A549 (cell line): ENCODE measurements at regions not wholly inside any gene's neighbourhood (a gene's known extent, or its start where the extent isn't known, plus 50 kb on each side); places are given as distances from the start of the nearest gene placed in this dataset.

ENCODE experiments used
- ATAC-seq, 2 experiments: fragments of 200-7000 bp in 1 of 2; fragments of >200 bp in 1 of 2; cut with Nextera tagmentation in 1 of 2; cut with Tn5 transposase in 1 of 2; 3 replicates each; pipeline versions ENCODE4 v1.8.0 to v1.9.1; 2018 to 2020; ENCODE audit warnings: mild to moderate bottlenecking in 1 of 2, moderate library complexity in 1 of 2
- CTCF ChIA-PET: fragments of 300-600 bp; sonication (Branson Sonifier 250); formaldehyde crosslinking; extraction: SDS; loops from one replicate; lab custom pipeline; 2021; ENCODE audit warnings: antibody characterized with exemption, inconsistent platforms; lab: Yijun Ruan, JAX
- POLR2A ChIA-PET: fragments of 350-600 bp; formaldehyde crosslinking; extraction: SDS; loops from one replicate; lab custom pipeline; 2021; ENCODE audit warnings: antibody characterized with exemption, inconsistent platforms; lab: Yijun Ruan, JAX
- DNase-seq, 2 experiments: peaks; one replicate each; pipeline versions ENCODE4 v3.0.0 to v3.0.0-alpha.2; 2011 to 2016; ENCODE audit warnings: low read depth in 1 of 2, low spot score in 1 of 2
- FAIRE-seq: peaks from 2 replicates; lab custom pipeline; 2011; peaks lifted over from hg19 to GRCh38; lab: Jason Lieb, UNC
- H3K27ac ChIP-seq, 2 experiments: fragments of >200 bp; sonication (Bioruptor Twin); formaldehyde crosslinking; 3 replicates each; pipeline ENCODE4 v1.5.1; 2016 to 2017
- H3K4me1 ChIP-seq: fragments of >200 bp; sonication (Bioruptor Twin); formaldehyde crosslinking; 3 replicates; pipeline ENCODE4 v1.6.1; 2016
- H3K4me2 ChIP-seq: fragments of >200 bp; sonication (Bioruptor Twin); formaldehyde crosslinking; 3 replicates; pipeline ENCODE4 v1.6.1; 2016
- H3K4me3 ChIP-seq: fragments of >200 bp; sonication (Bioruptor Twin); formaldehyde crosslinking; 3 replicates; pipeline ENCODE4 v1.5.1; 2016
- H3K9me3 ChIP-seq: fragments of >200 bp; sonication (Bioruptor Twin); formaldehyde crosslinking; 3 replicates; pipeline ENCODE4 v1.6.1; 2016
- BHLHE40 ChIP-seq: IDR thresholded peaks from 2 replicates; pipeline ENCODE4 v1.6.1; 2012; ENCODE audit warnings: low read depth, low read length, inconsistent platforms
- CBX8 ChIP-seq: fragments of 200-600 bp; sonication (generic); IDR thresholded peaks from 2 replicates; pipeline ENCODE4 v1.6.1; 2016
- ESRRA ChIP-seq: fragments of 150-350 bp; IDR thresholded peaks from 2 replicates; pipeline ENCODE4 v1.6.1; 2014; ENCODE audit warnings: mild to moderate bottlenecking, low read length, borderline replicate concordance
- FOXS1 ChIP-seq: fragments of 250-450 bp; sonication (Bioruptor Pico); IDR thresholded peaks from 2 replicates; pipeline ENCODE4 v1.5.0; 2020; ENCODE audit warnings: mild to moderate bottlenecking, moderate library complexity
- GATA3 ChIP-seq: IDR thresholded peaks from 2 replicates; pipeline ENCODE4 v1.6.1; 2012; ENCODE audit warnings: borderline replicate concordance
- JUNB ChIP-seq: fragments of >200 bp; sonication (Bioruptor Twin); formaldehyde crosslinking; IDR thresholded peaks from 2 replicates; pipeline ENCODE4 v1.6.1; 2016
- KDM5A ChIP-seq: fragments of 200-600 bp; sonication (generic); IDR thresholded peaks from 2 replicates; pipeline ENCODE4 v1.6.1; 2016; ENCODE audit warnings: antibody characterized with exemption, mild to moderate bottlenecking
- MAFK ChIP-seq: fragments of 450-650 bp; IDR thresholded peaks from 2 replicates; pipeline ENCODE4 v1.6.1; 2014; ENCODE audit not compliant: partially characterized antibody
- NFE2L2 ChIP-seq: fragments of 150-350 bp; conservative IDR thresholded peaks from 2 replicates; pipeline ENCODE4 v1.6.1; 2014; ENCODE audit warnings: low read length
- NPAS2 ChIP-seq: fragments of 250-450 bp; sonication (Bioruptor Pico); IDR thresholded peaks from 2 replicates; pipeline ENCODE4 v1.8.0; 2022; ENCODE audit warnings: mild to moderate bottlenecking, moderate library complexity, borderline replicate concordance
- NR3C1 ChIP-seq: fragments of >200 bp; sonication (Bioruptor Twin); formaldehyde crosslinking; IDR thresholded peaks from 3 replicates; pipeline ENCODE4 v1.6.1; 2017
- PBX3 ChIP-seq: IDR thresholded peaks from 2 replicates; pipeline ENCODE4 v1.6.1; 2012
- REST ChIP-seq: fragments of 200-600 bp; sonication (generic); IDR thresholded peaks from 2 replicates; pipeline ENCODE4 v1.6.1; 2016; ENCODE audit warnings: antibody characterized with exemption, mild to moderate bottlenecking, moderate library complexity
- RNF2 ChIP-seq: fragments of 200-600 bp; sonication (generic); IDR thresholded peaks from 2 replicates; pipeline ENCODE4 v1.6.1; 2016; ENCODE audit warnings: low read depth, mild to moderate bottlenecking, antibody characterized with exemption, moderate library complexity, borderline replicate concordance
- SMC3 ChIP-seq: fragments of >200 bp; sonication (Bioruptor Twin); formaldehyde crosslinking; IDR thresholded peaks from 3 replicates; pipeline ENCODE4 v1.6.1; 2018; ENCODE audit warnings: inconsistent platforms
- TFCP2L1 ChIP-seq: fragments of 250-450 bp; sonication (Bioruptor Pico); IDR thresholded peaks from 2 replicates; pipeline ENCODE4 v1.5.0; 2021; ENCODE audit warnings: mild to moderate bottlenecking
- WGBS: methylation state at CpG from one replicate; pipeline ENCODE4 v1.1.6; 2017; ENCODE audit errors: missing lambda C conversion rate; 5-methylcytosine and 5-hydroxymethylcytosine counted together
- TF ChIP-seq, protein P1 (sequence below): fragments of >200 bp; sonication (Bioruptor Twin); formaldehyde crosslinking; IDR thresholded peaks from 3 replicates; pipeline ENCODE4 v1.5.1; 2016
- TF ChIP-seq, protein P2 (sequence below): fragments of >200 bp; sonication (Bioruptor Twin); formaldehyde crosslinking; IDR thresholded peaks from 2 replicates; pipeline ENCODE4 v1.6.1; 2016

GRCh38 chr14:49206828-49207227 lies 379.4 kb downstream of the RPS29 start:
- H3K27ac ChIP-seq, result no peak overlapping the region
- CTCF ChIA-PET, result no interaction called here
- no peak for FAIRE-seq
- ATAC-seq, result no peak
- POLR2A ChIA-PET, result no interaction called here
- no peak overlapping the region for H3K4me2 ChIP-seq
- H3K9me3 ChIP-seq, result no peaks in the 10 kb centered on the region
- no peak for DNase-seq
- no peak overlapping the region for H3K4me3 ChIP-seq
- TF ChIP-seq RNF2 (no peak), MAFK (peak; percentile 86), PBX3 (no peak), GATA3 (no peak)
- TF ChIP-seq, protein P1, sequence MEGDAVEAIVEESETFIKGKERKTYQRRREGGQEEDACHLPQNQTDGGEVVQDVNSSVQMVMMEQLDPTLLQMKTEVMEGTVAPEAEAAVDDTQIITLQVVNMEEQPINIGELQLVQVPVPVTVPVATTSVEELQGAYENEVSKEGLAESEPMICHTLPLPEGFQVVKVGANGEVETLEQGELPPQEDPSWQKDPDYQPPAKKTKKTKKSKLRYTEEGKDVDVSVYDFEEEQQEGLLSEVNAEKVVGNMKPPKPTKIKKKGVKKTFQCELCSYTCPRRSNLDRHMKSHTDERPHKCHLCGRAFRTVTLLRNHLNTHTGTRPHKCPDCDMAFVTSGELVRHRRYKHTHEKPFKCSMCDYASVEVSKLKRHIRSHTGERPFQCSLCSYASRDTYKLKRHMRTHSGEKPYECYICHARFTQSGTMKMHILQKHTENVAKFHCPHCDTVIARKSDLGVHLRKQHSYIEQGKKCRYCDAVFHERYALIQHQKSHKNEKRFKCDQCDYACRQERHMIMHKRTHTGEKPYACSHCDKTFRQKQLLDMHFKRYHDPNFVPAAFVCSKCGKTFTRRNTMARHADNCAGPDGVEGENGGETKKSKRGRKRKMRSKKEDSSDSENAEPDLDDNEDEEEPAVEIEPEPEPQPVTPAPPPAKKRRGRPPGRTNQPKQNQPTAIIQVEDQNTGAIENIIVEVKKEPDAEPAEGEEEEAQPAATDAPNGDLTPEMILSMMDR, result no peak
- no peaks in the 10 kb centered on the region for H3K4me1 ChIP-seq
- 26% methylated on average over 9 of the region's 9 CpGs for WGBS

- POLR2A ChIA-PET, result no interaction called here
- no peak for FAIRE-seq
- Histone ChIP-seq H3K4me3 (no peak overlapping the region), H3K4me1 (no peaks in the 10 kb centered on the region), H3K4me2 (no peak overlapping the region), H3K9me3 (no peaks in the 10 kb centered on the region), H3K27ac (no peak overlapping the region)
- TF ChIP-seq SMC3 (no peak), NFE2L2 (0 out of 2 replicates have a peak, but pooled peaks have one; percentile 32), MAFK (peak; percentile 17)
- no peak for ATAC-seq
- DNase-seq, result no peak
- WGBS, result 3% methylated on average over 2 of the region's 2 CpGs
- CTCF ChIA-PET, result no interaction called here
These were observed 382.5 kb downstream of the RPS29 start for GRCh38 chr14:49203676-49204075.

DNA sequence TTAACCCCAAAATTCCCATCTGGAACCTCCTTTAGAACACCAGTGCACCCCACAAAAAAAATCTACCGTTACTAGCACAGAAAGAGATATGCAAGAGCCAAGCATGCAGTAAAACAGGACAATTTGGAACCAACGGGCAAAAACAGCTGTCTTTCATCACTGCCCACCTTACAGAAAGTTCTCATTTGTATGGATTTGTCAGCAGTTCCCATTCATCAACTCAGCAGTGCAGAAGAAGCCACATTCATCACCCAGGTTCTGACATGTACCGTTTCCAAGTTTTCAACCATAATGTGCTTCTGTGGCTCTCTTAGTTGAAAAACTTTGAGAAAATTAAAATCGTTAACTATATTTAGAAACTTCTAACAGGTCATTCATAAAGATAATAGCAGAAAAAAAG lies 387.0 kb downstream of the RPS29 start:
- TF ChIP-seq FOXS1 (CRISPR knock-in tag) (no peak), REST (no peak), BHLHE40 (no peak), NPAS2 (CRISPR knock-in tag) (no peak), JUNB (no peak), TFCP2L1 (CRISPR knock-in tag) (no peak), CBX8 (no peak), GATA3 (no peak), KDM5A (no peak), NR3C1 (no peak), ESRRA (no peak)
- TF ChIP-seq, protein P2, sequence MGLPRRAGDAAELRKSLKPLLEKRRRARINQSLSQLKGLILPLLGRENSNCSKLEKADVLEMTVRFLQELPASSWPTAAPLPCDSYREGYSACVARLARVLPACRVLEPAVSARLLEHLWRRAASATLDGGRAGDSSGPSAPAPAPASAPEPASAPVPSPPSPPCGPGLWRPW, result no peak
- H3K4me2 ChIP-seq, result no peak overlapping the region
- WGBS, result 0% methylated on average over 4 of the region's 4 CpGs
- no peak overlapping the region for H3K4me3 ChIP-seq
- H3K9me3 ChIP-seq, result no peaks in the 10 kb centered on the region
- H3K4me1 ChIP-seq, result no peaks in the 10 kb centered on the region
- no peak overlapping the region for H3K27ac ChIP-seq
- no peak for ATAC-seq
- ChIA-PET CTCF (interaction anchor here (1.1 kb wide), 1 partner anchor 10 kb away, joined by 4 read pairs; no protein-coding TSS in a partner anchor), POLR2A (no interaction called here)
- no peak for DNase-seq
- FAIRE-seq, result no peak
